ENCODE measurements at regions not wholly inside any gene's neighbourhood (a gene's known extent, or its start where the extent isn't known, plus 50 kb on each side); places are given as distances from the start of the nearest gene placed in this dataset.
"Not testable (repeated sequence)": the region's sequence is repeated elsewhere in the genome, so short reads cannot be mapped to it uniquely, and the experiment has no call there.

DNA sequence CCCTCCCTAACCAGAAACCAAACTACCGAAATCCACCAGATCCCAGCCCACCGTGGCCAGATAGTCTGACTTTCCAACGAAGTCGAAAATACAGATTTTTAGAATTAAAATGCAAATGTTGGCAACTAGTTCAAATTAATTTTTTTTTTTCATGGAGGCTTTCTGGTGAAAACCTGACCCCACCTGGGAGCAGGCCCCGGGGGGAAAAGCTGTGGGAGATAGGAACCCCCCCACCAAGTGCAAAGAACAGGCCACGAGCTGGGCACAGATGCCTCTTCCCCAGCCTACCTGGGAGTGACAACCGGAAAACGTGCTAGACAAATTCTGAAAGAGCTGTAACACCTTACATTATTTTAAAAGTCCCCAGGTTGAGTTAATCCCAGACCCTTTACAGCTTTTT lies 333.8 kb downstream of the PREX1 start:
- H3K4me1 ChIP-seq (ENCODE audit: insufficient read depth, low read length): no peaks in the 10 kb centered on the region
- H3K27ac ChIP-seq (ENCODE audit: low read depth, low read length): no peak overlapping the region
- TF ChIP-seq, protein P1, sequence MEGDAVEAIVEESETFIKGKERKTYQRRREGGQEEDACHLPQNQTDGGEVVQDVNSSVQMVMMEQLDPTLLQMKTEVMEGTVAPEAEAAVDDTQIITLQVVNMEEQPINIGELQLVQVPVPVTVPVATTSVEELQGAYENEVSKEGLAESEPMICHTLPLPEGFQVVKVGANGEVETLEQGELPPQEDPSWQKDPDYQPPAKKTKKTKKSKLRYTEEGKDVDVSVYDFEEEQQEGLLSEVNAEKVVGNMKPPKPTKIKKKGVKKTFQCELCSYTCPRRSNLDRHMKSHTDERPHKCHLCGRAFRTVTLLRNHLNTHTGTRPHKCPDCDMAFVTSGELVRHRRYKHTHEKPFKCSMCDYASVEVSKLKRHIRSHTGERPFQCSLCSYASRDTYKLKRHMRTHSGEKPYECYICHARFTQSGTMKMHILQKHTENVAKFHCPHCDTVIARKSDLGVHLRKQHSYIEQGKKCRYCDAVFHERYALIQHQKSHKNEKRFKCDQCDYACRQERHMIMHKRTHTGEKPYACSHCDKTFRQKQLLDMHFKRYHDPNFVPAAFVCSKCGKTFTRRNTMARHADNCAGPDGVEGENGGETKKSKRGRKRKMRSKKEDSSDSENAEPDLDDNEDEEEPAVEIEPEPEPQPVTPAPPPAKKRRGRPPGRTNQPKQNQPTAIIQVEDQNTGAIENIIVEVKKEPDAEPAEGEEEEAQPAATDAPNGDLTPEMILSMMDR (IDR thresholded peaks at IDR 0.05; ENCODE audit: extremely low read depth, low read depth, low read length): no peak
- H3K4me2 ChIP-seq (ENCODE audit: insufficient read depth, low read length): no peak overlapping the region
- H3K27me3 ChIP-seq (ENCODE audit: insufficient read depth, low read length): no peaks in the 10 kb centered on the region
- no peaks in the 10 kb centered on the region for H4K20me1 ChIP-seq (ENCODE audit: insufficient read depth, low read length)
- no peaks in the 10 kb centered on the region for H3K36me3 ChIP-seq (ENCODE audit: insufficient read depth, low read length)
- no peak overlapping the region for H2AFZ ChIP-seq (ENCODE audit: low read length)
- no peaks in the 10 kb centered on the region for H3K79me2 ChIP-seq (ENCODE audit: insufficient read depth, low read length)
- no peaks in the 10 kb centered on the region for H3K9me3 ChIP-seq (ENCODE audit: low read depth, low read length)
- H3K4me3 ChIP-seq (ENCODE audit: insufficient read depth, low read length): no peak overlapping the region
- peak; percentile 39 for DNase-seq (ENCODE audit: insufficient read length, low spot score, missing footprints)

DNA sequence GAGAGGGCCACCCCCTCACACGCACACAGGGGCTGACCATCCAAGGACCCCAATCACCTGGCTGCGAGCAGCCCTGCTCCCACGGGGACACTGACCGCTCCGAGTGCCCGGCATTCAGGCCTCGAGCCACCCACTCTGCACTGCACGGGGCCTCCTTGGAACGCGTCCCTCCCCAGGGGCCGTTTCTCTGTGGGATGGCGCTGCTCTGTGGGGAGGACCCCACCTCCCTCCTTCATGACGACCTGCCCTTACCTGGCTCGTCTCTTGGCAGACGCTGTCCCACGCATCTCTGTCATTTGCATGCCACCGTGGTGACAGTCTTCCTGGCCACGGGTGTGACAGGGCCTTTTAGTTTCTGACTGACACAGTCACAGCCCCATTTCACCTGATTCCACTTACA lies 334.5 kb downstream of the PREX1 start:
- not testable (repeated sequence) for H3K4me2 ChIP-seq (ENCODE audit: insufficient read depth, low read length); H3K27me3 ChIP-seq (ENCODE audit: insufficient read depth, low read length); H2AFZ ChIP-seq (ENCODE audit: low read length); H3K4me3 ChIP-seq (ENCODE audit: insufficient read depth, low read length); DNase-seq (ENCODE audit: insufficient read length, low spot score, missing footprints); H3K79me2 ChIP-seq (ENCODE audit: insufficient read depth, low read length); H3K36me3 ChIP-seq (ENCODE audit: insufficient read depth, low read length); H3K4me1 ChIP-seq (ENCODE audit: insufficient read depth, low read length); H3K27ac ChIP-seq (ENCODE audit: low read depth, low read length); H4K20me1 ChIP-seq (ENCODE audit: insufficient read depth, low read length); H3K9me3 ChIP-seq (ENCODE audit: low read depth, low read length)

DNA sequence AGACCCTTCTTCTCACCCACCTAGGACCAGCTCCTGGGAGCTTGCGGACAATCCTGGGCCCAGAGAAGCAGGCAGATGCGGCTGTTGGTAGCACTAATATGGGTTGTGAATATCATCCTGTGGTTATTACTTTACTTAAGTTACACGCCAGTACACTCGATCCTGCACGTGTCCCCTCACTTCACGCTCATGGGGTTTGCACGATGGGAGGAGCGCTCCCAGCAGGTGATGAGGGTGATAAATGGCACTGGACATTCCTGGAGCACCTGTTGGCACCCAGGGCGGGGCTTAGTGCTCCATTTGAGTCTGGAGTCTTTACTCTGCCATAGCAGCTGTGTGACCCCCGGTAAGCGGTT lies 335.1 kb downstream of the PREX1 start:
- TF ChIP-seq, protein P1 (IDR thresholded peaks at IDR 0.05; ENCODE audit: extremely low read depth, low read depth, low read length): no peak
- H2AFZ ChIP-seq (ENCODE audit: low read length): no peak overlapping the region
- H3K79me2 ChIP-seq (ENCODE audit: insufficient read depth, low read length): no peaks in the 10 kb centered on the region
- H3K9me3 ChIP-seq (ENCODE audit: low read depth, low read length): no peaks in the 10 kb centered on the region
- peak; percentile 42 for DNase-seq (ENCODE audit: insufficient read length, low spot score, missing footprints)
- no peak overlapping the region for H3K4me3 ChIP-seq (ENCODE audit: insufficient read depth, low read length)
- no peaks in the 10 kb centered on the region for H3K4me1 ChIP-seq (ENCODE audit: insufficient read depth, low read length)
- H3K27ac ChIP-seq (ENCODE audit: low read depth, low read length): no peak overlapping the region
- no peaks in the 10 kb centered on the region for H3K36me3 ChIP-seq (ENCODE audit: insufficient read depth, low read length)
- no peaks in the 10 kb centered on the region for H4K20me1 ChIP-seq (ENCODE audit: insufficient read depth, low read length)
- H3K27me3 ChIP-seq (ENCODE audit: insufficient read depth, low read length): no peaks in the 10 kb centered on the region
- no peak overlapping the region for H3K4me2 ChIP-seq (ENCODE audit: insufficient read depth, low read length)

DNA sequence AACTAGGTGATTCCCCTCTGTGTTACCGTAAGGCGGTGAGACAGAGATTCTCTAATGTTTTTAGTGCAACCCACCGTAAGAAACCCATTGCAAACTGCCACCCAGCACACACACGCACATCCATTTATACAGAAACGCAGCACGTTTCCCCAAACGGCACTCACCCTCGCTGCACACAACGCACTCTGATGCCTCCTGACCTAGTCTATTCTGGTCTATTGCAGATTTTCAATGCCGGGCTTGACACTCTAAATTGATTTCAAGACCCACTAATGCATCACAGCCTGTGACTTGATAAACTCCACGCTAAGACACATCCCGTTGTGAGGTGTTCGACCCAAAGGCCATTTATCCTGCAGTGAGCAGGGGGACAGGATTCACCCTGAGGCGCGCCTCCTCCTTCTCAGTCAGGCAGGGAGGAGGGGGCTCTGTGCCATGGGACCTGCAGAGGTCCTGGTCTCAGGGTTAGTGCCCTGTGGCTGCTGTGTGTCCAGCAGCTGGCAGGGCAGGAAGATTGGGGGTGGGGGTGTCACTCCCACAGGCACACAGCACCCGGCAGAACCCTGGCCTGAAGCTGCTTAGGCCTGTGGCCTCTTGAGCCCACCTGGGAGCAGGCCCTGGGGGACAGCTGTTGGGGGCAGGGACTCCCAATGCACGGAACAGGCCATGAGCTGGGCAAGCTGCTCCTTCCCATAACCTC lies 335.6 kb downstream of the PREX1 start:
- H3K79me2 ChIP-seq (ENCODE audit: insufficient read depth, low read length): no peaks in the 10 kb centered on the region
- H3K27me3 ChIP-seq (ENCODE audit: insufficient read depth, low read length): no peaks in the 10 kb centered on the region
- peak; percentile 22 for DNase-seq (ENCODE audit: insufficient read length, low spot score, missing footprints)
- H3K4me1 ChIP-seq (ENCODE audit: insufficient read depth, low read length): no peaks in the 10 kb centered on the region
- no peaks in the 10 kb centered on the region for H3K36me3 ChIP-seq (ENCODE audit: insufficient read depth, low read length)
- H3K4me3 ChIP-seq (ENCODE audit: insufficient read depth, low read length): no peak overlapping the region
- no peak overlapping the region for H3K4me2 ChIP-seq (ENCODE audit: insufficient read depth, low read length)
- H3K27ac ChIP-seq (ENCODE audit: low read depth, low read length): no peak overlapping the region
- no peaks in the 10 kb centered on the region for H4K20me1 ChIP-seq (ENCODE audit: insufficient read depth, low read length)
- TF ChIP-seq, protein P1 (IDR thresholded peaks at IDR 0.05; ENCODE audit: extremely low read depth, low read depth, low read length): no peak
- H2AFZ ChIP-seq (ENCODE audit: low read length): no peak overlapping the region
- H3K9me3 ChIP-seq (ENCODE audit: low read depth, low read length): no peaks in the 10 kb centered on the region

All from osteoblast (primary cell).